Stomach (tissue), 4 donors: ENCODE measurements at regions not wholly inside any gene's neighbourhood (a gene's known extent, or its start where the extent isn't known, plus 50 kb on each side); places are given as distances from the start of the nearest gene placed in this dataset.

ENCODE experiments used
- POLR2A ChIP-seq, 4 donors: fragments of 450-650 bp; IDR thresholded peaks; one replicate each; pipeline ENCODE4 v1.6.1; 2016; ENCODE audit warnings: antibody characterized with exemption in 4 of 4, control low read depth in 2 of 4, mild to moderate bottlenecking in 1 of 4, moderate library complexity in 1 of 4
- TF ChIP-seq, protein P1 (sequence below), 7 experiments: fragments of 450-650 bp in 4 of 7; fragments of 200-600 bp in 3 of 7; sonication (generic) in 3 of 7; IDR thresholded peaks; one replicate each; pipeline ENCODE4 v1.5.1; 2016 to 2019; ENCODE audit warnings: antibody characterized with exemption in 7 of 7, control low read depth in 2 of 7, mild to moderate bottlenecking in 1 of 7

DNA sequence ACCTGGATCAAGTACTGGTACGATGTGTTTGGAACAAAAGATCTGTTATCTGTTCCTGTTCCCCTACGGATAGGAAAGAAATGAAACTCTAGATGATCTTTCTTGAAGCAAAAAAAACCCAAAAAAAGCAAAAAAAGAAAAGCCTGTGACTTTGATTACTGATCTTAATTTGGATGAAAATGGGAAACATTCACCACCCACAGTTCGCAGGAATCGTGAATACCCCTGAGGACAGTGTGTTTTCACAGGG lies 138.7 kb upstream of the LMNTD1 start:
- TF ChIP-seq, protein P1, sequence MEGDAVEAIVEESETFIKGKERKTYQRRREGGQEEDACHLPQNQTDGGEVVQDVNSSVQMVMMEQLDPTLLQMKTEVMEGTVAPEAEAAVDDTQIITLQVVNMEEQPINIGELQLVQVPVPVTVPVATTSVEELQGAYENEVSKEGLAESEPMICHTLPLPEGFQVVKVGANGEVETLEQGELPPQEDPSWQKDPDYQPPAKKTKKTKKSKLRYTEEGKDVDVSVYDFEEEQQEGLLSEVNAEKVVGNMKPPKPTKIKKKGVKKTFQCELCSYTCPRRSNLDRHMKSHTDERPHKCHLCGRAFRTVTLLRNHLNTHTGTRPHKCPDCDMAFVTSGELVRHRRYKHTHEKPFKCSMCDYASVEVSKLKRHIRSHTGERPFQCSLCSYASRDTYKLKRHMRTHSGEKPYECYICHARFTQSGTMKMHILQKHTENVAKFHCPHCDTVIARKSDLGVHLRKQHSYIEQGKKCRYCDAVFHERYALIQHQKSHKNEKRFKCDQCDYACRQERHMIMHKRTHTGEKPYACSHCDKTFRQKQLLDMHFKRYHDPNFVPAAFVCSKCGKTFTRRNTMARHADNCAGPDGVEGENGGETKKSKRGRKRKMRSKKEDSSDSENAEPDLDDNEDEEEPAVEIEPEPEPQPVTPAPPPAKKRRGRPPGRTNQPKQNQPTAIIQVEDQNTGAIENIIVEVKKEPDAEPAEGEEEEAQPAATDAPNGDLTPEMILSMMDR (IDR thresholded peaks at IDR 0.05) = no peak
- no peak for TF ChIP-seq POLR2A (IDR thresholded peaks at IDR 0.05)
